RWPE1 (cell line): ENCODE measurements at regions not wholly inside any gene's neighbourhood (a gene's known extent, or its start where the extent isn't known, plus 50 kb on each side); places are given as distances from the start of the nearest gene placed in this dataset.
A peak's percentile ranks its signal among the peaks of the same experiment; 100 is the strongest.

Experiments used
- CTCF ChIA-PET: fragments of 350-600 bp; sonication (Branson Sonifier 250); formaldehyde crosslinking; extraction: SDS; loops from one replicate; lab custom pipeline; 2021; lab: Yijun Ruan, JAX
- POLR2A ChIA-PET: fragments of 400-600 bp; formaldehyde crosslinking; extraction: SDS; loops from one replicate; lab custom pipeline; 2020; ENCODE audit warnings: antibody characterized with exemption; ENCODE audit not compliant: low non-redundant PET; lab: Yijun Ruan, JAX
- DNase-seq: peaks from one replicate; pipeline ENCODE4 v3.0.0; 2012; ENCODE audit warnings: low spot score
- H3K27ac ChIP-seq: fragments of 450-650 bp; 2 replicates; pipeline ENCODE4 v1.5.1; 2017
- TF ChIP-seq, protein P1 (sequence below): fragments of 450-650 bp; conservative IDR thresholded peaks from 2 replicates; pipeline ENCODE4 v1.5.1; 2017; ENCODE audit warnings: low read depth, mild to moderate bottlenecking

DNA sequence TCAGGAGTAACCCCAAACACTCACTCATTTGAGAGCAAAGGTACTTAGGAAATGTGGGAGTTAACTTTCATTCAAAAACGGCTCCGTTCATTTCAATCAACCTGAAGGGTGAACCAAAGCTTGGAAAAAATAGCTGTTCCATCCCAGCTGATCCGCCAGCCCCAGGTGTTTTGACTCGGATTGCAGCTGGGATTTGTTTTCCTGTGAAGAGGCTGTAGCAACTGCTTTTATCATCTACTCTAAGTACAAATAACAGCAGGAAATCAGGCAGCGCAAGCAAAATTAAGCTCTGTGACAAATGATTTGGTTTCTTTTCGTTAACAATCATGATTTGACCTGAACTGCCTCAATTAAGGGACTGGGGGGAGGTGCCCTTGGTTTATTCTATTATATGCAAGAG, 154.7 kb downstream of the BEND2 start:
- no peak for DNase-seq
- POLR2A ChIA-PET: no interaction called here
- CTCF ChIA-PET: no interaction called here
- H3K27ac ChIP-seq: no peak overlapping the region
- TF ChIP-seq, protein P1, sequence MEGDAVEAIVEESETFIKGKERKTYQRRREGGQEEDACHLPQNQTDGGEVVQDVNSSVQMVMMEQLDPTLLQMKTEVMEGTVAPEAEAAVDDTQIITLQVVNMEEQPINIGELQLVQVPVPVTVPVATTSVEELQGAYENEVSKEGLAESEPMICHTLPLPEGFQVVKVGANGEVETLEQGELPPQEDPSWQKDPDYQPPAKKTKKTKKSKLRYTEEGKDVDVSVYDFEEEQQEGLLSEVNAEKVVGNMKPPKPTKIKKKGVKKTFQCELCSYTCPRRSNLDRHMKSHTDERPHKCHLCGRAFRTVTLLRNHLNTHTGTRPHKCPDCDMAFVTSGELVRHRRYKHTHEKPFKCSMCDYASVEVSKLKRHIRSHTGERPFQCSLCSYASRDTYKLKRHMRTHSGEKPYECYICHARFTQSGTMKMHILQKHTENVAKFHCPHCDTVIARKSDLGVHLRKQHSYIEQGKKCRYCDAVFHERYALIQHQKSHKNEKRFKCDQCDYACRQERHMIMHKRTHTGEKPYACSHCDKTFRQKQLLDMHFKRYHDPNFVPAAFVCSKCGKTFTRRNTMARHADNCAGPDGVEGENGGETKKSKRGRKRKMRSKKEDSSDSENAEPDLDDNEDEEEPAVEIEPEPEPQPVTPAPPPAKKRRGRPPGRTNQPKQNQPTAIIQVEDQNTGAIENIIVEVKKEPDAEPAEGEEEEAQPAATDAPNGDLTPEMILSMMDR: no peak

DNA sequence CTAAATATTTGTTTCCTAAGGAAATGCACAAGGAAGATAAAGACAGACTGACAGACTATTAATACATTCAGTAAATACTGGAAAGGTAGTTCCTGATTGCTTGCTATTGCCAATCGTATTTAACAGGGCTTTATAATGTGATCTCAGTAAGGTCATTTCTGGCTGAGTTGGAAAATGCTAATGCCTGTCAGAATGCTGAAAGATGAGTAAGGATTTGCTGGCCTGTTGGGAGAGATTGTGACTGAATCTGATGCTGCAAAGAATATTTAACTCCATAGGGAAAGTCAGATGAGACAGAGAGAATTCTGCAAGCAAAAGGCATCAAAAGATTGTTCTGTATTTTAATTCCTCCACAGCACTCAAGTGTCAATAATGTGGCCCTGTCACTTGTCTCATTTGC, 169.0 kb downstream of the BEND2 start:
- TF ChIP-seq, protein P1: no peak
- DNase-seq: no peak
- ChIA-PET CTCF (no interaction called here), POLR2A (no interaction called here)
- H3K27ac ChIP-seq: no peak overlapping the region

DNA sequence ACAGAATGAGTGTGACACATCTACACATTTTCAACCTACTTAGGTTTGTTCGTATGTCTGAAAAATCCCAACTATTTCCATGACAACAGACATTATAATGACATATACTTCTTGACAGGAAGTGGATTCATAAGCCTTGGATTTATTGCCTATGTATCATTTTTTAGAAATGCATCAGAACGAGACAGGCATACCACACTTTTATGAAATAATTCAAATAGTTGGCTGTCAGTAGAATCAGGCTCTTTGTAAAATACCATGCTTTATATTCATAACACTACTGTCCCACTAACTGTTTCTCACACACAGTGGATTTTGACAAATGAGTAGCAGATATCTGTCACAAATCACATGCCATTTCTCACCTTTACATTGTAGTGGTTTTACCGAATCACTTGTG, 173.2 kb downstream of the BEND2 start:
- TF ChIP-seq, protein P1: no peak
- DNase-seq: peak; percentile 2
- H3K27ac ChIP-seq: peak overlapping the region; percentile 35; the same call in 1 of the 2 replicates
- CTCF ChIA-PET: interaction anchor here (0.7 kb wide), 1 partner anchor 1781 kb away, joined by 3 read pairs; no protein-coding TSS in a partner anchor
- POLR2A ChIA-PET: no interaction called here

DNA sequence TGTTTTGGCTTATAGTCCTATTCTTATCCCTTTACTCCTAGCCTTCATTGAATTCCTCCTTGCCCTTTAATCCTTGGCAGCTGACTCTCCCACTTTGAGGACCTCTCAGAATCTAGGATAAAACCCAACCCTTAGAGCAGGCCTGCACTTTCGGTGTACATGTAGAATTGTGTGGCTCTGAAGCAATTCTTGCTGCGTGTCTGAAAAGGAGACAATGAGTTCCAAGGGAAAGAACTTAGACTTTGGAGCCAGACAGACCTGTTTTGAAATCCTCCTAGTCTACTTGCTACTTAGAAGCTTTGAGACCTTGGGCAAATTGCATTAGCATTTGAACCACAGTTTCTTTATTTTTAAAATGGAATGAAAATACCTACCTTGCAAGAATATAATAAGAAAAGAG, 175.2 kb downstream of the BEND2 start:
- TF ChIP-seq, protein P1: no peak
- H3K27ac ChIP-seq: no peak overlapping the region
- ChIA-PET CTCF (no interaction called here), POLR2A (no interaction called here)
- no peak for DNase-seq

DNA sequence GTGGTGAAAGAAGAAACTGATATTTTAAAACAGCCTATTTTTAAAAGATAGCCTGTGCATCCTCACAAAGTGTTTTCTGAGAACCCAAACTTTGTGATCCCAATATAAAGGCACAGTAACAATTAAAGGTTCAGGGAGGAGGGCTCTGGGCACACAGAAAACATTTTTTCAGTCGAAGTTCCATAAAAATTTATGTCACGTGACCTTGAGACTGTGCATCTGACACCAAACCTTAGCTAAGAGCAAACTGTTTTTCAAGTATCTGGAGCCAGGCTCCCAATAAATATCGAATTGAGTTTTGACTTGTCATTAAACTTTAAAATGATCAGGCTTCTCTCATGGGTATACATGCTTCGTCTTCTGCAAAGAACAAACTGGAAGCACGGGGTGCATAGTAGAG, 177.9 kb downstream of the BEND2 start:
- CTCF ChIA-PET: no interaction called here
- DNase-seq: no peak
- no peak overlapping the region for H3K27ac ChIP-seq
- POLR2A ChIA-PET: no interaction called here
- TF ChIP-seq, protein P1: no peak

DNA sequence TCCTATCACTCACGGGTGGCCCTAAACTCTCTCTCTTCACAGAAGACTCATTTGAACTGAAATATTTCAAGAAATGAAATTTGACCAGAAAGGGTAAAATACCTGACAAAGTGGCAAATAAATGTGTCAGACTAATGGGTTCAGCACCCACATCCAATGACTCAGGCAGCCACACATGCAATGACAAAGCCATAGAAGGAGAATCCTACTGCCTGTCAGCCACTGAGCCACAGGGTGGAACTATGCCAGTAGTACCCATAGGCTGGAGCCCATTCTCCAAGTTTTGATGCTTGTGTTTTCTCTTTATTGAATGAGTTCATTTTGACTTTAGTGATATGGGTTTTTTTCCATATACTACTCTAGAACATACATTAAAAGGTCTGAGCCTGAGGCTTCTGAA, 179.0 kb downstream of the BEND2 start:
- POLR2A ChIA-PET: no interaction called here
- CTCF ChIA-PET: interaction anchor here (0.7 kb wide), 1 partner anchor 466 kb away, joined by 3 read pairs; no protein-coding TSS in a partner anchor
- TF ChIP-seq, protein P1: no peak
- DNase-seq: no peak
- H3K27ac ChIP-seq: no peak overlapping the region

DNA sequence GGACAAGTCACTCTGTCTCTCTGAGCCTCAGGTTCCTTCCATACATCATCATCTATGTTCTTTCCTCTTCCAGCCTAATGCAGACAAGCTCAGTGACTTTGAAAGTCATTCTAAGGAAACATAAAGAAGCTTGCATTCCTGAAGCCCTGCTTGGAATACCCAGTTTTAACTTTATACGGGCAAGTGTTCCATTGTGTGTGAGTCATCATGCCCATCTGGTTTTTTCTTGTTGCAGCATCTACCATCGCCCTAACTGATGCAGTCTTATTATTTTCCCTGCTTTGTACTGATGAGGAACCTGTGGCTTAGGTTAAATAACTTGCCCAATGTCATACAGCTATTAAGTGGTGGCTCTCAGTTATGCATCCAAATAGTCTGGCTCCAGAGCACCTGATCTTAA, 177.9 kb upstream of the RAI2 start:
- POLR2A ChIA-PET: no interaction called here
- TF ChIP-seq, protein P1: no peak
- H3K27ac ChIP-seq: no peak overlapping the region
- CTCF ChIA-PET: no interaction called here
- DNase-seq: no peak
